ENCODE measurements at regions not wholly inside any gene's neighbourhood (a gene's known extent, or its start where the extent isn't known, plus 50 kb on each side); places are given as distances from the start of the nearest gene placed in this dataset.

GRCh38 chr17:53406907-53407306 is 415.8 kb upstream of the KIF2B start:
- TF ChIP-seq CTCF (IDR thresholded peaks at IDR 0.05) (no peak), RAD21 (conservative IDR thresholded peaks at IDR 0.05 in 1 of 2, IDR thresholded peaks at IDR 0.05 in 1 of 2) (no peak), BHLHE40 (IDR thresholded peaks at IDR 0.05; ENCODE audit: low read depth, low read length) (no peak), POLR2A (IDR thresholded peaks at IDR 0.05; ENCODE audit: low read length) (no peak), JUN (IDR thresholded peaks at IDR 0.05) (no peak), HOXB13 (CRISPR knock-in tag; IDR thresholded peaks at IDR 0.05; ENCODE audit: low read depth) (no peak), REST (IDR thresholded peaks at IDR 0.05) (no peak), MAFK (IDR thresholded peaks at IDR 0.05; ENCODE audit: partially characterized antibody) (peak; percentile 53), RFX5 (IDR thresholded peaks at IDR 0.05) (no peak), MAZ (IDR thresholded peaks at IDR 0.05; ENCODE audit: borderline replicate concordance, low read depth, low read length) (no peak)
- TF ChIP-seq, protein P1, sequence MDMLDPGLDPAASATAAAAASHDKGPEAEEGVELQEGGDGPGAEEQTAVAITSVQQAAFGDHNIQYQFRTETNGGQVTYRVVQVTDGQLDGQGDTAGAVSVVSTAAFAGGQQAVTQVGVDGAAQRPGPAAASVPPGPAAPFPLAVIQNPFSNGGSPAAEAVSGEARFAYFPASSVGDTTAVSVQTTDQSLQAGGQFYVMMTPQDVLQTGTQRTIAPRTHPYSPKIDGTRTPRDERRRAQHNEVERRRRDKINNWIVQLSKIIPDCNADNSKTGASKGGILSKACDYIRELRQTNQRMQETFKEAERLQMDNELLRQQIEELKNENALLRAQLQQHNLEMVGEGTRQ (IDR thresholded peaks at IDR 0.05) = no peak

All from A549 (cell line).